ENCODE measurements at regions not wholly inside any gene's neighbourhood (a gene's known extent, or its start where the extent isn't known, plus 50 kb on each side); places are given as distances from the start of the nearest gene placed in this dataset.
"Not testable (repeated sequence)": the region's sequence is repeated elsewhere in the genome, so short reads cannot be mapped to it uniquely, and the experiment has no call there.

DNA sequence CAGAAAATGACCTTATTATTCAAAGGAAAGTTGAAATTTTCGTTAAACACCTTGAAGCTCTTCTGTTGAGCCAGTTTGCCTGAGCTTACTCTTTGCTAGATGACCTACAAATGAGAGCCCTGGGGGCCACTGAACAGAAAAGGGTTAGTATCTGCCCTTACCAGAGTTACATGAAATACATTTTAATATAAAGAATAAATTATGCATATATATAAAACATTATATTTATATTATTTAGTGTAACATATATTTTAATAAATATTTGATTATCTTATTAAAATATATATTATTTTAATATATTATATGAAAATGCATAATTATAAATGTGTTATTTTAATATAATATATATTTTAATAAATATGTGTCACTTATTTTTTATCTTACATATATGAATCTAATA is 628.4 kb upstream of the TPK1 start:
- ATAC-seq = no peak
- no peak overlapping the region for H3K27ac ChIP-seq
- H3K36me3 ChIP-seq = no peaks in the 10 kb centered on the region
- H3K27me3 ChIP-seq = no peaks in the 10 kb centered on the region
- H3K4me1 ChIP-seq = no peaks in the 10 kb centered on the region
- DNase-seq = no peak
- no peak overlapping the region for H3K4me3 ChIP-seq
- intact Hi-C loops (cut with DNase I) = no loop called here
- H3K9me3 ChIP-seq = no peaks in the 10 kb centered on the region
- TF ChIP-seq, protein P1, sequence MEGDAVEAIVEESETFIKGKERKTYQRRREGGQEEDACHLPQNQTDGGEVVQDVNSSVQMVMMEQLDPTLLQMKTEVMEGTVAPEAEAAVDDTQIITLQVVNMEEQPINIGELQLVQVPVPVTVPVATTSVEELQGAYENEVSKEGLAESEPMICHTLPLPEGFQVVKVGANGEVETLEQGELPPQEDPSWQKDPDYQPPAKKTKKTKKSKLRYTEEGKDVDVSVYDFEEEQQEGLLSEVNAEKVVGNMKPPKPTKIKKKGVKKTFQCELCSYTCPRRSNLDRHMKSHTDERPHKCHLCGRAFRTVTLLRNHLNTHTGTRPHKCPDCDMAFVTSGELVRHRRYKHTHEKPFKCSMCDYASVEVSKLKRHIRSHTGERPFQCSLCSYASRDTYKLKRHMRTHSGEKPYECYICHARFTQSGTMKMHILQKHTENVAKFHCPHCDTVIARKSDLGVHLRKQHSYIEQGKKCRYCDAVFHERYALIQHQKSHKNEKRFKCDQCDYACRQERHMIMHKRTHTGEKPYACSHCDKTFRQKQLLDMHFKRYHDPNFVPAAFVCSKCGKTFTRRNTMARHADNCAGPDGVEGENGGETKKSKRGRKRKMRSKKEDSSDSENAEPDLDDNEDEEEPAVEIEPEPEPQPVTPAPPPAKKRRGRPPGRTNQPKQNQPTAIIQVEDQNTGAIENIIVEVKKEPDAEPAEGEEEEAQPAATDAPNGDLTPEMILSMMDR (IDR thresholded peaks at IDR 0.05) = no peak

DNA sequence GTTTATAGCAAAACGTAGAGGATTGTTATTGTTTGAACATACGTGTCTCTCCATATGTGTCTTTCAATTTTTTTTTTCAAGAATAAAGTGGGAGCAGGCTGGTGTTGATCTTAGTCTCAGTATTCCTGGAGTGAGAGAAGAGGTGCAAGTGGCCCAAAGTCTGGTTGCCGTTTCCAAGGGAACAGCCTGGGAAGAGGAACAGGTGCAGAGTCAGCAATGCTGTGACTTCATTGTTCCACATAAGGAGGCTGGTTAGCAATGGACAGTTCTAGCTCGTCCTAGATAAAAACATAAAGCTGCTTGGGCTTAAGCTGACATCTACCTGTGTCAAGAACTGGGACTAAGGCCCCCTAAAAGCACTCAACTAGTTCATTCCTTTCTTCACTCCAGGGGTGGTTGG is 626.6 kb upstream of the TPK1 start:
- H3K9me3 ChIP-seq = no peaks in the 10 kb centered on the region
- DNase-seq (no peak), ATAC-seq (no peak)
- TF ChIP-seq, protein P1 (IDR thresholded peaks at IDR 0.05) = no peak
- H3K36me3 ChIP-seq = no peaks in the 10 kb centered on the region
- no peak overlapping the region for H3K4me3 ChIP-seq
- intact Hi-C loops (cut with DNase I) = no loop called here
- no peaks in the 10 kb centered on the region for H3K27me3 ChIP-seq
- no peak overlapping the region for H3K27ac ChIP-seq
- H3K4me1 ChIP-seq = no peaks in the 10 kb centered on the region

DNA sequence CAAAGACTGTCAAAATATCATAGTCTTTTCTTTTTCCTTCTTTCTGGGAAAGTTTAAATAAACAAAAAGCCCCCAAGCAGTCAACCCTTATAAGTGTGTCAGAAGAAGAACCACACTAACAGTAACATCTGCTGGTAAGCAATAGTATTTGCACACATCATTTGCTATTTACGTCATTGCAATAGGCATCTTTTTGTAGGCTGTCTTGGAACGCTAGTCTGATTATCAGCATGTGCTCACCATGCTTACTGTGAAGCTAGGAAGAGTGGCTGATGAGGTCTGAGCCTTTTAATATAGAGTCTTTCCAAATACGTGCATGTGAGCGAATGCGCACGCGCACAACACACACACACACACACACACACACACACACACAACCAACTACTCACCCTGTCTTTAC is 599.0 kb upstream of the TPK1 start:
- intact Hi-C loops (cut with DNase I) = no loop called here
- TF ChIP-seq, protein P1 (IDR thresholded peaks at IDR 0.05) = no peak
- no peaks in the 10 kb centered on the region for H3K9me3 ChIP-seq
- ATAC-seq (no peak), DNase-seq (no peak)
- H3K36me3 ChIP-seq = no peaks in the 10 kb centered on the region
- no peak overlapping the region for H3K4me3 ChIP-seq
- no peak overlapping the region for H3K27ac ChIP-seq
- H3K27me3 ChIP-seq = no peaks in the 10 kb centered on the region
- no peaks in the 10 kb centered on the region for H3K4me1 ChIP-seq

DNA sequence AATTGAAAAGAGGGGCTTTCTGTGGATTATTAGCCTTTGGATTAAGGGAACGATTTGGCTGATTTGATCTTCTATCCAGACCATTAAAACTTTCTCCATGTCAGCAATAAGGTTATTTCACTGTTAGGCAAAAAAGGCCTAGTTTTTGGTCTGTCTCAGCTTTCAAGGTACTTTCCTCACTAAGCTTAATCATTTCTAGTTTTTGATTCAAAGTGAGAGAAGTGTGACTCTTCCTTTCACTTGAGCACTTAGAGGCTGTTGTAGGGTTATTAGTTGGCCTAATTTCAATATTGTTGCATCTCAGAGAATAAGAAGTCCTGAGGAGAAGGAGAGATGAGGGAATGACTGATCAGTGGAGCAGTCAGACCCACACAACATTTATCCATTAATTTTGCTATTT is 596.0 kb upstream of the TPK1 start:
- H3K27ac ChIP-seq = no peak overlapping the region

DNA sequence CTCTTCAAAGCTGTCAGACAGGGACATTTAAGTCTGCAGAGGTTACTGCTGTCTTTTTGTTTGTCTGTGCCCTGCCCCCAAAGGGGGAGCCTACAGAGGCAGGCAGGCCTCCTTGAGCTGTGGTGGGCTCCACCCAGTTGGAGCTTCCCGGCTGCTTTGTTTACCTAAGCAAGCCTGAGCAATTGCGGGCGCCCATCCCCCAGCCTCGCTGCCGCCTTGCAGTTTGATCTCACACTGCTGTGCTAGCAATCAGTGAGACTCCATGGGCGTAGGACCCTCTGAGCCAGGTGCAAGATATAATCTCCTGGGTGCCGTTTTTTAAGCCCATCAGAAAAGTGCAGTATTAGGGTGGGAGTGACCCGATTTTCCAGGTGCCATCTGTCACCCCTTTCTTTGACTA is 582.6 kb upstream of the TPK1 start:
- H3K9me3 ChIP-seq; H3K4me3 ChIP-seq; H3K27ac ChIP-seq; DNase-seq; ATAC-seq; H3K4me1 ChIP-seq; H3K27me3 ChIP-seq; H3K36me3 ChIP-seq; intact Hi-C loops (cut with DNase I): not testable (repeated sequence)

More for the DNA sequence above, 596.0 kb upstream of the TPK1 start:
- Histone ChIP-seq H3K27me3 (no peaks in the 10 kb centered on the region), H3K4me3 (no peak overlapping the region), H3K9me3 (no peaks in the 10 kb centered on the region), H3K36me3 (no peaks in the 10 kb centered on the region), H3K4me1 (no peaks in the 10 kb centered on the region)
- TF ChIP-seq, protein P1 (IDR thresholded peaks at IDR 0.05) = no peak
- DNase-seq (no peak), ATAC-seq (no peak)
- intact Hi-C loops (cut with DNase I) = no loop called here

DNA sequence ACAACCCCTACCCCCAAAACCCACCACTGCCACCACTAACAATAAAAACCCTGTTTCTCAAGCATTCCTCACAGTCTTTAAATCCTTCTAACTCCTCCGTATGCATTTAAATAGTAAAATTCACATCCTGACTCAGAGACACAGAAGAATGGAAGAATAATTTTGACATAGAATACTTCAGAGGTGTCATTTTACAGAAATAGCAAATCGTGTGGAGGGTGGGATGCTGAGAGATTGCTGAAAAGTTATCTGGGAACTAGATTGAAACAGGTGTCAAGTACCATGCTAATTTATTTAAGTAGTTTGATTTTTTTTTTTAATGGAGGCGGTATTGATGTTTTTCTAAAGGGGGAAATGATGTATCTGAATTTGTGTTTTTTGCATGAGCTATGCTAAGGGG is 575.2 kb upstream of the TPK1 start:
- TF ChIP-seq, protein P1 (IDR thresholded peaks at IDR 0.05) = no peak
- DNase-seq = no peak
- H3K4me1 ChIP-seq = no peaks in the 10 kb centered on the region
- no peaks in the 10 kb centered on the region for H3K9me3 ChIP-seq
- no peak overlapping the region for H3K4me3 ChIP-seq
- no peak for ATAC-seq
- intact Hi-C loops (cut with DNase I) = no loop called here
- H3K27ac ChIP-seq = no peak overlapping the region
- H3K27me3 ChIP-seq = no peaks in the 10 kb centered on the region
- no peaks in the 10 kb centered on the region for H3K36me3 ChIP-seq

All from upper lobe of right lung (tissue), 1 donor.